PC-3 (cell line): ENCODE measurements at regions not wholly inside any gene's neighbourhood (a gene's known extent, or its start where the extent isn't known, plus 50 kb on each side); places are given as distances from the start of the nearest gene placed in this dataset.

ENCODE experiments used
- ATAC-seq: fragments of 200-7000 bp; cut with Tn5 transposase; 2 replicates; pipeline ENCODE4 v1.9.1; 2020; ENCODE audit warnings: mild to moderate bottlenecking, moderate library complexity
- BruUV-seq: library from RNA; stranded (reverse); fragments of 400-500 nt; replicated peaks from 2 replicates; lab custom pipeline; 2021; lab: Mats Ljungman, UMichigan
- CTCF ChIA-PET: fragments of 300-600 bp; sonication (Branson Sonifier 250); formaldehyde crosslinking; loops from one replicate; lab custom pipeline; 2022; ENCODE audit warnings: antibody characterized with exemption; lab: Charles Lee
- POLR2A ChIA-PET: fragments of 300-600 bp; sonication (Branson Sonifier 250); formaldehyde crosslinking; loops from one replicate; lab custom pipeline; 2022; ENCODE audit warnings: antibody characterized with exemption; ENCODE audit not compliant: unreplicated experiment; lab: Charles Lee
- DNase-seq: peaks from one replicate; pipeline ENCODE4 v3.0.0-alpha.2; 2015
- H2AFZ ChIP-seq: fragments of 300-600 bp; sonication (generic); 2 replicates; pipeline ENCODE4 v1.6.0; 2016; ENCODE audit warnings: antibody characterized with exemption, low read length
- H3F3A ChIP-seq: fragments of 300-600 bp; sonication (generic); one replicate; pipeline ENCODE4 v1.6.0; 2017; ENCODE audit warnings: antibody characterized with exemption, low read length, control low read depth, mild to moderate bottlenecking; ENCODE audit not compliant: unreplicated experiment
- H3K27ac ChIP-seq: fragments of 300-600 bp; sonication (generic); 2 replicates; pipeline ENCODE4 v1.5.1; 2016; ENCODE audit warnings: mild to moderate bottlenecking, low read length
- H3K27me3 ChIP-seq: fragments of 300-600 bp; sonication (generic); 2 replicates; pipeline ENCODE4 v1.6.1; 2016; ENCODE audit warnings: low read length, mixed read lengths
- H3K36me3 ChIP-seq: fragments of 300-600 bp; sonication (generic); 2 replicates; pipeline ENCODE4 v1.6.1; 2016; ENCODE audit warnings: low read depth, mixed run types, low read length, mixed read lengths
- H3K4me1 ChIP-seq: fragments of 300-600 bp; sonication (generic); 2 replicates; pipeline ENCODE4 v1.5.1; 2016; ENCODE audit warnings: low read length; ENCODE audit not compliant: insufficient read depth
- H3K4me2 ChIP-seq: fragments of 300-600 bp; sonication (generic); 2 replicates; pipeline ENCODE4 v1.6.0; 2016; ENCODE audit warnings: low read length
- H3K4me3 ChIP-seq: fragments of 300-600 bp; sonication (generic); 2 replicates; pipeline ENCODE4 v1.5.1; 2016; ENCODE audit warnings: mild to moderate bottlenecking, low read length, mixed read lengths
- H3K79me2 ChIP-seq: fragments of 300-600 bp; sonication (generic); 2 replicates; pipeline ENCODE4 v1.6.1; 2017; ENCODE audit warnings: low read length, mixed read lengths
- H3K9ac ChIP-seq: fragments of 300-600 bp; sonication (generic); 2 replicates; pipeline ENCODE4 v1.6.0; 2016; ENCODE audit warnings: mild to moderate bottlenecking, low read length
- H3K9me2 ChIP-seq: fragments of 300-600 bp; sonication (generic); replicated peaks from 2 replicates; pipeline ENCODE4 v1.6.1; 2016; ENCODE audit warnings: mixed run types, low read length, mixed read lengths
- H3K9me3 ChIP-seq: fragments of 300-600 bp; sonication (generic); 2 replicates; pipeline ENCODE4 v1.6.1; 2016; ENCODE audit warnings: low read length, mixed read lengths
- H4K20me1 ChIP-seq: fragments of 300-600 bp; sonication (generic); 2 replicates; pipeline ENCODE4 v1.6.1; 2016; ENCODE audit warnings: low read length, mixed read lengths
- EZH2 ChIP-seq: fragments of 300-600 bp; sonication (generic); IDR thresholded peaks from one replicate; pipeline ENCODE4 v1.6.1; 2017; ENCODE audit warnings: antibody characterized with exemption, mild to moderate bottlenecking, low read length; ENCODE audit not compliant: unreplicated experiment
- EZH2phosphoT487 ChIP-seq: fragments of 300-600 bp; sonication (generic); IDR thresholded peaks from 2 replicates; pipeline ENCODE4 v1.6.1; 2018; ENCODE audit warnings: mild to moderate bottlenecking, antibody characterized with exemption, low read length, borderline replicate concordance
- intact Hi-C: fragments of 100-400 bp; cut with micrococcal nuclease; formaldehyde crosslinking; loops from 2 replicates; pipeline ENCODE4 v1.9.0; 2023
- TF ChIP-seq, protein P1 (sequence below): fragments of 300-600 bp; sonication (generic); conservative IDR thresholded peaks from 2 replicates; pipeline ENCODE4 v1.5.1; 2017; ENCODE audit warnings: antibody characterized with exemption, low read depth, mild to moderate bottlenecking, low read length

- no peak overlapping the region for H3K27ac ChIP-seq
- TF ChIP-seq, protein P1, sequence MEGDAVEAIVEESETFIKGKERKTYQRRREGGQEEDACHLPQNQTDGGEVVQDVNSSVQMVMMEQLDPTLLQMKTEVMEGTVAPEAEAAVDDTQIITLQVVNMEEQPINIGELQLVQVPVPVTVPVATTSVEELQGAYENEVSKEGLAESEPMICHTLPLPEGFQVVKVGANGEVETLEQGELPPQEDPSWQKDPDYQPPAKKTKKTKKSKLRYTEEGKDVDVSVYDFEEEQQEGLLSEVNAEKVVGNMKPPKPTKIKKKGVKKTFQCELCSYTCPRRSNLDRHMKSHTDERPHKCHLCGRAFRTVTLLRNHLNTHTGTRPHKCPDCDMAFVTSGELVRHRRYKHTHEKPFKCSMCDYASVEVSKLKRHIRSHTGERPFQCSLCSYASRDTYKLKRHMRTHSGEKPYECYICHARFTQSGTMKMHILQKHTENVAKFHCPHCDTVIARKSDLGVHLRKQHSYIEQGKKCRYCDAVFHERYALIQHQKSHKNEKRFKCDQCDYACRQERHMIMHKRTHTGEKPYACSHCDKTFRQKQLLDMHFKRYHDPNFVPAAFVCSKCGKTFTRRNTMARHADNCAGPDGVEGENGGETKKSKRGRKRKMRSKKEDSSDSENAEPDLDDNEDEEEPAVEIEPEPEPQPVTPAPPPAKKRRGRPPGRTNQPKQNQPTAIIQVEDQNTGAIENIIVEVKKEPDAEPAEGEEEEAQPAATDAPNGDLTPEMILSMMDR, result no peak
- TF ChIP-seq EZH2phosphoT487, result no peak
- no peak for TF ChIP-seq EZH2
- H3K9ac ChIP-seq, result no peak overlapping the region
- H2AFZ ChIP-seq, result no peak overlapping the region
- ChIA-PET CTCF (interaction anchor here (0.6 kb wide), 1 partner anchor 36 kb away, joined by 4 read pairs; no protein-coding TSS in a partner anchor), POLR2A (no interaction called here)
- no peaks in the 10 kb centered on the region for H3F3A ChIP-seq
- H3K4me3 ChIP-seq, result no peak overlapping the region
- H3K4me1 ChIP-seq, result no peaks in the 10 kb centered on the region
- H3K9me2 ChIP-seq, result no peaks in the 10 kb centered on the region
- no peaks in the 10 kb centered on the region for H3K79me2 ChIP-seq
- H3K36me3 ChIP-seq, result no peaks in the 10 kb centered on the region
- intact Hi-C loops, result no loop called here
- ATAC-seq, result no peak
- H3K9me3 ChIP-seq, result no peaks in the 10 kb centered on the region
- BruUV-seq, result no TSS peak
- H3K27me3 ChIP-seq, result no peaks in the 10 kb centered on the region
- DNase-seq, result no peak
- H3K4me2 ChIP-seq, result no peak overlapping the region
- H4K20me1 ChIP-seq, result no peaks in the 10 kb centered on the region
Observed at GRCh38 chr14:37851054-37851453, 255.6 kb downstream of the TTC6 start.

DNA sequence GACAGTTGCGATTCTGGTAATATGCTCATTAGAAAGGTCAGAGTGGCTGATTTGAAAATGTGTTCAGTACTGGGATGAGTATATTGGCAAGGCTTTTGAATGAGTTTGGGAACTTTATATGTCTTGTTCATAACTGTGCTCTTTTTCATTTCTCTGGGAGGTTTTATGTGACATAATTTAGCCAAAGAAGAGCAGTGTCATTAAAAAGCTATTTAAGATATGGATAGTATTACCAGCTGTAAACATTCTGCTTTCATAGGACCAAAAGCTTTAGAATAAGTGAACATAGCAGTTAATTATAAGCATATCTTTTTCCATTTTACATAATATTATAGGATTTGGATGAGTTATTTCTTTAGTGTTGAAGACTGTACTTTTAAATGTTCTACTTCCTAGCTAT is 260.4 kb downstream of the TTC6 start:
- H3K4me2 ChIP-seq, result no peak overlapping the region
- H3K9me3 ChIP-seq, result no peaks in the 10 kb centered on the region
- H3K36me3 ChIP-seq, result no peaks in the 10 kb centered on the region
- H3F3A ChIP-seq, result no peaks in the 10 kb centered on the region
- TF ChIP-seq, protein P1, result no peak
- TF ChIP-seq EZH2phosphoT487, result no peak
- TF ChIP-seq EZH2, result no peak
- no TSS peak for BruUV-seq
- ChIA-PET POLR2A (no interaction called here), CTCF (no interaction called here)
- intact Hi-C loops, result no loop called here
- H3K79me2 ChIP-seq, result no peaks in the 10 kb centered on the region
- H3K9me2 ChIP-seq, result no peaks in the 10 kb centered on the region
- H3K9ac ChIP-seq, result no peak overlapping the region
- H3K4me3 ChIP-seq, result no peak overlapping the region
- DNase-seq (no peak), ATAC-seq (no peak)
- H3K27me3 ChIP-seq, result no peaks in the 10 kb centered on the region
- H4K20me1 ChIP-seq, result no peaks in the 10 kb centered on the region
- no peaks in the 10 kb centered on the region for H3K4me1 ChIP-seq
- H2AFZ ChIP-seq, result no peak overlapping the region
- H3K27ac ChIP-seq, result no peak overlapping the region

DNA sequence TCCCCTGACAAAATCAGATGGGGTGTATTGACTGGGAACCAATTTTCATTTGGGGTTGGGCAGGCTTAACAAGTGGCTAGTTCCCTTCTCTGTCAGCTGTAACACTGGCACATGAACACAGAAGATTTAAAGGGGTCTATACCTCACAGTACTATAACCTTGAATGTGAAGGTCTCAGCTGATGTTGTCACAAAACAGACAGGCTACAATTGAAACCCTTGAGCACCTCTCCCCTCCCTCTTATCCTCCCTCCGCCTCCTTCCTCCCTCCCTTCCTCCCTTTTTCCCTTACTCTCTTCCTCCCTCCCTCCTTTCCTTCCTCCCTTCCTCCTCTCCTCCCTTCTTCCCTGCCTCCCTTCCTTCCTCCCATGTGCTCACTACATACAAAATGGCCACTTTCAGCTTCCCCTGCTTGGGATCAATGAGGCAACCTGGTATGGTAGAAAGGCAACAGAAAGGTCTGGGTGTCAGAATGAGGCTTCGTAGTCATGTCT is 262.4 kb downstream of the TTC6 start:
- no peak overlapping the region for H3K4me2 ChIP-seq
- H3K36me3 ChIP-seq, result no peaks in the 10 kb centered on the region
- no peaks in the 10 kb centered on the region for H3K27me3 ChIP-seq
- ATAC-seq, result no peak
- no peaks in the 10 kb centered on the region for H4K20me1 ChIP-seq
- no peak overlapping the region for H3K27ac ChIP-seq
- no peak overlapping the region for H3K9ac ChIP-seq
- H3F3A ChIP-seq, result no peaks in the 10 kb centered on the region
- no peaks in the 10 kb centered on the region for H3K4me1 ChIP-seq
- ChIA-PET POLR2A (no interaction called here), CTCF (no interaction called here)
- no peak overlapping the region for H2AFZ ChIP-seq
- TF ChIP-seq, protein P1, result no peak
- TF ChIP-seq EZH2, result no peak
- no peak for TF ChIP-seq EZH2phosphoT487
- H3K9me3 ChIP-seq, result no peaks in the 10 kb centered on the region
- no peak overlapping the region for H3K4me3 ChIP-seq
- no peaks in the 10 kb centered on the region for H3K79me2 ChIP-seq
- BruUV-seq, result no TSS peak
- H3K9me2 ChIP-seq, result no peaks in the 10 kb centered on the region
- no peak for DNase-seq
- intact Hi-C loops, result no loop called here
